Neural cell (in vitro differentiated cells): ENCODE measurements at regions not wholly inside any gene's neighbourhood (a gene's known extent, or its start where the extent isn't known, plus 50 kb on each side); places are given as distances from the start of the nearest gene placed in this dataset.

Source experiments
- H2AFZ ChIP-seq: fragments of 200-600, 300-800 bp; sonication (generic), shearing (Covaris generic); 2 replicates; pipeline ENCODE4 v1.6.0; 2014; ENCODE audit warnings: low read depth, mild to moderate bottlenecking, antibody characterized with exemption, low read length, moderate library complexity
- H3F3A ChIP-seq: fragments of 200-600 bp; shearing (Covaris generic); 2 replicates; pipeline ENCODE4 v1.6.1; 2016; ENCODE audit warnings: mild to moderate bottlenecking, moderate library complexity, mixed read lengths, antibody characterized with exemption, low read length; ENCODE audit not compliant: insufficient read depth, poor library complexity, severe bottlenecking
- H3K27ac ChIP-seq: fragments of 200-600, 300-800 bp; sonication (generic), shearing (Covaris generic); 2 replicates; pipeline ENCODE4 v1.5.1; 2014; ENCODE audit warnings: mild to moderate bottlenecking, low read length, moderate library complexity
- H3K27me3 ChIP-seq: fragments of 300-800, 200-600 bp; sonication (generic), shearing (Covaris generic); 2 replicates; pipeline ENCODE4 v1.6.0; 2014; ENCODE audit warnings: mild to moderate bottlenecking, low read depth, low read length, moderate library complexity; ENCODE audit not compliant: insufficient read depth
- H3K36me3 ChIP-seq: fragments of 300-800, 200-600 bp; sonication (generic), shearing (Covaris generic); 2 replicates; pipeline ENCODE4 v1.5.1; 2014; ENCODE audit warnings: mild to moderate bottlenecking, antibody characterized with exemption, low read length, moderate library complexity; ENCODE audit not compliant: insufficient read depth
- H3K4me2 ChIP-seq: fragments of 300-800, 200-600 bp; sonication (generic), shearing (Covaris generic); 2 replicates; pipeline ENCODE4 v1.6.0; 2014; ENCODE audit warnings: mild to moderate bottlenecking, low read length
- H3K4me3 ChIP-seq: fragments of 300-800, 200-600 bp; sonication (generic), shearing (Covaris generic); 2 replicates; pipeline ENCODE4 v1.5.1; 2014; ENCODE audit warnings: mild to moderate bottlenecking, low read length, moderate library complexity
- H3K79me2 ChIP-seq: fragments of 200-600 bp; shearing (Covaris generic); replicated peaks from 2 replicates; pipeline ENCODE4 v1.6.0; 2014; ENCODE audit warnings: mild to moderate bottlenecking, low read length, moderate library complexity; ENCODE audit not compliant: insufficient read depth
- H3K9ac ChIP-seq: fragments of 300-800, 200-600 bp; sonication (generic), shearing (Covaris generic); 2 replicates; pipeline ENCODE4 v1.6.1; 2016; ENCODE audit warnings: mild to moderate bottlenecking, low read length, mixed read lengths
- H3K9me2 ChIP-seq: fragments of 200-600 bp; shearing (Covaris generic); 2 replicates; pipeline ENCODE4 v1.6.1; 2016; ENCODE audit warnings: mild to moderate bottlenecking, low read length, mixed read lengths; ENCODE audit not compliant: insufficient read depth
- H3K9me3 ChIP-seq: fragments of 200-600, 300-800 bp; sonication (generic), shearing (Covaris generic); 2 replicates; pipeline ENCODE4 v1.6.1; 2016; ENCODE audit warnings: mild to moderate bottlenecking, mixed run types, low read length, moderate library complexity, mixed read lengths
- H4K20me1 ChIP-seq: fragments of 200-600 bp; shearing (Covaris generic); 2 replicates; pipeline ENCODE4 v1.6.1; 2016; ENCODE audit warnings: mild to moderate bottlenecking, mixed run types; ENCODE audit not compliant: insufficient read depth
- EP300 ChIP-seq: fragments of 450-650 bp; conservative IDR thresholded peaks from 2 replicates; pipeline ENCODE4 v1.6.1; 2014; ENCODE audit warnings: antibody characterized with exemption, mild to moderate bottlenecking, moderate library complexity; ENCODE audit not compliant: poor library complexity, severe bottlenecking
- EZH2 ChIP-seq: fragments of 200-600, 300-800 bp; shearing (Covaris generic), sonication (generic); IDR thresholded peaks from 2 replicates; pipeline ENCODE4 v1.6.1; 2014; ENCODE audit warnings: antibody characterized with exemption, low read length, borderline replicate concordance, mild to moderate bottlenecking; ENCODE audit not compliant: insufficient read depth, poor library complexity, severe bottlenecking
- MXI1 ChIP-seq: fragments of 450-650 bp; conservative IDR thresholded peaks from 2 replicates; pipeline ENCODE4 v1.6.1; 2014; ENCODE audit warnings: antibody characterized with exemption, mild to moderate bottlenecking; ENCODE audit not compliant: poor library complexity, severe bottlenecking
- POLR2AphosphoS5 ChIP-seq: IDR thresholded peaks from 2 replicates; pipeline ENCODE4 v1.6.1; 2012
- RAD21 ChIP-seq: fragments of 450-650 bp; conservative IDR thresholded peaks from 2 replicates; pipeline ENCODE4 v1.6.1; 2014; ENCODE audit warnings: antibody characterized with exemption, mild to moderate bottlenecking, moderate library complexity
- SMC3 ChIP-seq: fragments of 450-650 bp; conservative IDR thresholded peaks from 2 replicates; pipeline ENCODE4 v1.6.1; 2014; ENCODE audit warnings: antibody characterized with exemption, mild to moderate bottlenecking, moderate library complexity; ENCODE audit not compliant: poor library complexity
- TAF1 ChIP-seq: IDR thresholded peaks from 2 replicates; pipeline ENCODE4 v1.6.1; 2012; ENCODE audit warnings: low read depth
- TF ChIP-seq, protein P1 (sequence below): IDR thresholded peaks from 2 replicates; pipeline ENCODE4 v1.6.1; 2012; ENCODE audit warnings: borderline replicate concordance
- TF ChIP-seq, protein P2 (sequence below): fragments of 450-650 bp; IDR thresholded peaks from 2 replicates; pipeline ENCODE4 v1.5.1; 2014; ENCODE audit warnings: antibody characterized with exemption, mild to moderate bottlenecking, moderate library complexity; ENCODE audit not compliant: poor library complexity, severe bottlenecking

DNA sequence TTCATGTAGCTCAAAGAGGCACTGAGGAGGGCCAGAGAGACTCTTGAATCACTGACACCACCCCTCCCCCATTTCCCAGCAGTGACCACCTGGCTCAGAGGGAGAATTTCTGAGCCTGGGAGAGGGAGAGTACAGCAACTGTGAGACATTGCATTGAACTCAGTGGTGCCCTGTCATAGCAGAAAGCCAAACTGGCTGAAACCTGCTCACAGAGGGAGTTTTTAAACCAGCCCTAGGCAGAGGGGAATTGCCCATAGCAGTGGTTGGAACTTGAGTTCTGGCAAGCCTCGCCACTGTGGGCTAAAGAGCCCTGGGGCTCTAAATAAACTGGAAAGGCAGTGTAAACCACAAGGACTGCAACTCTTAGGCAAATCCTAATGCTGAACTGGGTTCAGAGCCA is 243.1 kb downstream of the ADCYAP1 start:
- Histone ChIP-seq H3K27ac (no peak overlapping the region), H2AFZ (no peak overlapping the region), H3K36me3 (no peaks in the 10 kb centered on the region), H3K9ac (no peak overlapping the region), H3F3A (no peaks in the 10 kb centered on the region), H3K9me3 (no peaks in the 10 kb centered on the region), H3K4me2 (no peak overlapping the region), H4K20me1 (no peaks in the 10 kb centered on the region), H3K9me2 (no peaks in the 10 kb centered on the region), H3K4me3 (no peak overlapping the region), H3K79me2 (no peaks in the 10 kb centered on the region), H3K27me3 (no peaks in the 10 kb centered on the region)
- TF ChIP-seq EZH2 (no peak), EP300 (no peak), TAF1 (no peak), SMC3 (no peak), POLR2AphosphoS5 (no peak), MXI1 (no peak)
- TF ChIP-seq, protein P1, sequence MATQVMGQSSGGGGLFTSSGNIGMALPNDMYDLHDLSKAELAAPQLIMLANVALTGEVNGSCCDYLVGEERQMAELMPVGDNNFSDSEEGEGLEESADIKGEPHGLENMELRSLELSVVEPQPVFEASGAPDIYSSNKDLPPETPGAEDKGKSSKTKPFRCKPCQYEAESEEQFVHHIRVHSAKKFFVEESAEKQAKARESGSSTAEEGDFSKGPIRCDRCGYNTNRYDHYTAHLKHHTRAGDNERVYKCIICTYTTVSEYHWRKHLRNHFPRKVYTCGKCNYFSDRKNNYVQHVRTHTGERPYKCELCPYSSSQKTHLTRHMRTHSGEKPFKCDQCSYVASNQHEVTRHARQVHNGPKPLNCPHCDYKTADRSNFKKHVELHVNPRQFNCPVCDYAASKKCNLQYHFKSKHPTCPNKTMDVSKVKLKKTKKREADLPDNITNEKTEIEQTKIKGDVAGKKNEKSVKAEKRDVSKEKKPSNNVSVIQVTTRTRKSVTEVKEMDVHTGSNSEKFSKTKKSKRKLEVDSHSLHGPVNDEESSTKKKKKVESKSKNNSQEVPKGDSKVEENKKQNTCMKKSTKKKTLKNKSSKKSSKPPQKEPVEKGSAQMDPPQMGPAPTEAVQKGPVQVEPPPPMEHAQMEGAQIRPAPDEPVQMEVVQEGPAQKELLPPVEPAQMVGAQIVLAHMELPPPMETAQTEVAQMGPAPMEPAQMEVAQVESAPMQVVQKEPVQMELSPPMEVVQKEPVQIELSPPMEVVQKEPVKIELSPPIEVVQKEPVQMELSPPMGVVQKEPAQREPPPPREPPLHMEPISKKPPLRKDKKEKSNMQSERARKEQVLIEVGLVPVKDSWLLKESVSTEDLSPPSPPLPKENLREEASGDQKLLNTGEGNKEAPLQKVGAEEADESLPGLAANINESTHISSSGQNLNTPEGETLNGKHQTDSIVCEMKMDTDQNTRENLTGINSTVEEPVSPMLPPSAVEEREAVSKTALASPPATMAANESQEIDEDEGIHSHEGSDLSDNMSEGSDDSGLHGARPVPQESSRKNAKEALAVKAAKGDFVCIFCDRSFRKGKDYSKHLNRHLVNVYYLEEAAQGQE = no peak

DNA sequence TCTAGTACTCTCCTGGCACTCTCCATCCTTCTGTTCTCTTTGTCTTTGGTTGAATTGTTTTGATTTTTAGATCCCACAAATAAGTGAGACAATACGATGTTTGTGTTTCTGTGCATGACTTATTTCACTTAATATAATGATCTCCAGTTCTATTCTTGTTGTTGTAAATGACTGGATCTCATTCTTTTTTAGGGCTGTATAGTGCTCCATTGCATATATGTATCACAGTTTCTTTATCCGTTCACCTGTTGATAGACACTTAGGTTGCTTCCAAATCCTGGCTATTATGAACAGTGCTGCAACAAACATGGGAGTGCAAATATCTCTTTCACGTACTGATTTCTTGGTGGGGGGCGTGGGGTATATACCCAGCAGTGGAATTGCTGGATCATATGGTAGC is 245.0 kb downstream of the ADCYAP1 start:
- H3K36me3 ChIP-seq = no peaks in the 10 kb centered on the region
- no peaks in the 10 kb centered on the region for H3K9me2 ChIP-seq
- H2AFZ ChIP-seq = no peak overlapping the region
- no peak overlapping the region for H3K27ac ChIP-seq
- no peaks in the 10 kb centered on the region for H3F3A ChIP-seq
- no peaks in the 10 kb centered on the region for H3K27me3 ChIP-seq
- no peak overlapping the region for H3K4me3 ChIP-seq
- H4K20me1 ChIP-seq = no peaks in the 10 kb centered on the region
- H3K79me2 ChIP-seq = no peaks in the 10 kb centered on the region
- TF ChIP-seq TAF1 = no peak
- TF ChIP-seq, protein P1 = no peak
- no peak for TF ChIP-seq EP300
- TF ChIP-seq RAD21 = no peak
- no peak for TF ChIP-seq MXI1
- TF ChIP-seq POLR2AphosphoS5 = no peak
- TF ChIP-seq, protein P2, sequence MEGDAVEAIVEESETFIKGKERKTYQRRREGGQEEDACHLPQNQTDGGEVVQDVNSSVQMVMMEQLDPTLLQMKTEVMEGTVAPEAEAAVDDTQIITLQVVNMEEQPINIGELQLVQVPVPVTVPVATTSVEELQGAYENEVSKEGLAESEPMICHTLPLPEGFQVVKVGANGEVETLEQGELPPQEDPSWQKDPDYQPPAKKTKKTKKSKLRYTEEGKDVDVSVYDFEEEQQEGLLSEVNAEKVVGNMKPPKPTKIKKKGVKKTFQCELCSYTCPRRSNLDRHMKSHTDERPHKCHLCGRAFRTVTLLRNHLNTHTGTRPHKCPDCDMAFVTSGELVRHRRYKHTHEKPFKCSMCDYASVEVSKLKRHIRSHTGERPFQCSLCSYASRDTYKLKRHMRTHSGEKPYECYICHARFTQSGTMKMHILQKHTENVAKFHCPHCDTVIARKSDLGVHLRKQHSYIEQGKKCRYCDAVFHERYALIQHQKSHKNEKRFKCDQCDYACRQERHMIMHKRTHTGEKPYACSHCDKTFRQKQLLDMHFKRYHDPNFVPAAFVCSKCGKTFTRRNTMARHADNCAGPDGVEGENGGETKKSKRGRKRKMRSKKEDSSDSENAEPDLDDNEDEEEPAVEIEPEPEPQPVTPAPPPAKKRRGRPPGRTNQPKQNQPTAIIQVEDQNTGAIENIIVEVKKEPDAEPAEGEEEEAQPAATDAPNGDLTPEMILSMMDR = no peak
- no peak for TF ChIP-seq SMC3
- TF ChIP-seq EZH2 = no peak
- no peaks in the 10 kb centered on the region for H3K9me3 ChIP-seq
- no peak overlapping the region for H3K4me2 ChIP-seq
- no peak overlapping the region for H3K9ac ChIP-seq
